NCI-H226 (cell line): ENCODE measurements at regions not wholly inside any gene's neighbourhood (a gene's known extent, or its start where the extent isn't known, plus 50 kb on each side); places are given as distances from the start of the nearest gene placed in this dataset.

Experiments
- DNase-seq: peaks from one replicate; pipeline ENCODE4 v3.0.0-alpha.2; 2015

- no peak for DNase-seq
Observed at GRCh38 chr16:86683441-86684194, 105.3 kb downstream of the FOXL1 start.

- no peak for DNase-seq
Observed at GRCh38 chr16:86685076-86685475, 106.7 kb downstream of the FOXL1 start.

GRCh38 chr16:86690970-86691369 is 112.6 kb downstream of the FOXL1 start:
- DNase-seq = no peak

GRCh38 chr16:86692426-86692825 is 114.1 kb downstream of the FOXL1 start:
- DNase-seq = no peak

- DNase-seq = no peak
Observed at GRCh38 chr16:86693033-86693432, 114.7 kb downstream of the FOXL1 start.

- no peak for DNase-seq
Observed at GRCh38 chr16:86697715-86698114, 119.4 kb downstream of the FOXL1 start.

GRCh38 chr16:86700046-86700945 is 121.9 kb downstream of the FOXL1 start:
- DNase-seq = no peak

- DNase-seq = no peak
Observed at GRCh38 chr16:86701286-86701975, 123.1 kb downstream of the FOXL1 start.

- no peak for DNase-seq
Observed at GRCh38 chr16:86702824-86703588, 124.7 kb downstream of the FOXL1 start.

GRCh38 chr16:86704516-86704915 is 126.2 kb downstream of the FOXL1 start:
- DNase-seq = no peak

- no peak for DNase-seq
Observed at GRCh38 chr16:86706726-86707125, 128.4 kb downstream of the FOXL1 start.

- DNase-seq = no peak
Observed at GRCh38 chr16:86707171-86707570, 128.8 kb downstream of the FOXL1 start.

GRCh38 chr16:86707581-86707980 is 129.2 kb downstream of the FOXL1 start:
- DNase-seq = no peak

- DNase-seq = no peak
Observed at GRCh38 chr16:86708431-86708830, 130.1 kb downstream of the FOXL1 start.

GRCh38 chr16:86709103-86709502 is 130.8 kb downstream of the FOXL1 start:
- no peak for DNase-seq

- DNase-seq = no peak
Observed at GRCh38 chr16:86709902-86710601, 131.7 kb downstream of the FOXL1 start.

- DNase-seq = no peak
Observed at GRCh38 chr16:86710602-86710950, 132.2 kb downstream of the FOXL1 start.

- no peak for DNase-seq
Observed at GRCh38 chr16:86712158-86713009, 134.0 kb downstream of the FOXL1 start.

- DNase-seq = no peak
Observed at GRCh38 chr16:86713021-86713631, 134.8 kb downstream of the FOXL1 start.

GRCh38 chr16:86714166-86714565 is 135.8 kb downstream of the FOXL1 start:
- no peak for DNase-seq

GRCh38 chr16:86716649-86717048 is 138.3 kb downstream of the FOXL1 start:
- no peak for DNase-seq
